SJSA1 (cell line): ENCODE measurements at regions not wholly inside any gene's neighbourhood (a gene's known extent, or its start where the extent isn't known, plus 50 kb on each side); places are given as distances from the start of the nearest gene placed in this dataset.

Experiments
- DNase-seq, 2 experiments: peaks; one replicate each; pipeline ENCODE4 v3.0.0-alpha.2; 2015 to 2020; ENCODE audit warnings: low spot score in 2 of 2, low read depth in 1 of 2
- H3K27ac ChIP-seq: fragments of 250-450 bp; sonication (Bioruptor Pico); 2 replicates; pipeline ENCODE4 v1.5.1; 2020; ENCODE audit warnings: mild to moderate bottlenecking, moderate library complexity
- H3K27me3 ChIP-seq: fragments of 250-450 bp; sonication (Bioruptor Pico); replicated peaks from 2 replicates; pipeline ENCODE4 v1.5.1; 2020; ENCODE audit warnings: mild to moderate bottlenecking, moderate library complexity
- H3K36me3 ChIP-seq: fragments of 250-450 bp; sonication (Bioruptor Pico); 2 replicates; pipeline ENCODE4 v1.5.1; 2020; ENCODE audit warnings: mild to moderate bottlenecking
- H3K4me1 ChIP-seq: fragments of 250-450 bp; sonication (Bioruptor Pico); replicated peaks from 2 replicates; pipeline ENCODE4 v1.6.1; 2021; ENCODE audit warnings: mild to moderate bottlenecking
- H3K4me3 ChIP-seq: fragments of 250-450 bp; sonication (Bioruptor Pico); 2 replicates; pipeline ENCODE4 v1.5.1; 2020; ENCODE audit warnings: mild to moderate bottlenecking
- H3K9me3 ChIP-seq: fragments of 250-450 bp; sonication (Bioruptor Pico); replicated peaks from 2 replicates; pipeline ENCODE4 v1.5.1; 2020; ENCODE audit warnings: mild to moderate bottlenecking

DNA sequence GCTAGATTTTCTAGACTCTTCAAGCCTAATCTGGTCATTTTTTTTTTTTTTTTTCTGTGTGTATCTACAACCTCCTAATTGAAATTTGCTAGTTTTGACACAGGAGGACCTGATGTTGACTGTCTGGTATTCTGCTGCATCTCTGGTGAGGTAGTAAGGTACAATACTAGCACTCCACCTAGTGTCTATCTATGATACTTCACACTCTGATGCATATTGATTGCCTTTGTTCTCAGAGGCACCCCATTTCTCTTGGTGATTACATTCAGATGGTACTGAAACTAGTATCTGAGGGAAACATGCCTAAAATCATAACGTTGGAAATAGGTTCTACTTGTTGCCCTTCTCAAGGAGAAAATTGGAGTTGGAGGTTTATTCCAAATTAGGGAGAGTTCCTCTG is 930.5 kb upstream of the NOVA1 start:
- H3K4me3 ChIP-seq = no peak overlapping the region
- no peaks in the 10 kb centered on the region for H3K36me3 ChIP-seq
- no peaks in the 10 kb centered on the region for H3K9me3 ChIP-seq
- H3K4me1 ChIP-seq = no peaks in the 10 kb centered on the region
- H3K27me3 ChIP-seq = no peaks in the 10 kb centered on the region
- no peak overlapping the region for H3K27ac ChIP-seq
- DNase-seq = no peak

DNA sequence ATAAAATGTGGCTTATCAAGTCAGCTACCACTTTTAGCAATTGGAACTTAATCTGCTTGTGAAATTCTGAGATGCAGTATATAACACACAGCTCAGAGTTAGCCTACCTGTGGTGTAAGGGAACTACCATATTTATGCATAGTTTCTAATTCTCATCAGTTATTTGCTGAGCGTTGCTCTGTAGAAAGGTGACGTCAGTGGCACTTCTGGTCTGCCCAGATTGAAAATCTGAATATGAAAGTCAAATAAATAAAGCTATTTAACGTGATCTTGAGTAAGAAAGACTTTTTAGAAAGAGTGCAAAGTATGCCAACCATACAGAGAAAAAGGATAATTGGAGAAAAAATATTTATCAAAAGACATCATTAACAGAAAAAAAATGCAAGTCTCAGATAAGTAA is 938.9 kb upstream of the NOVA1 start:
- Histone ChIP-seq H3K27me3 (no peaks in the 10 kb centered on the region), H3K27ac (no peak overlapping the region), H3K9me3 (no peaks in the 10 kb centered on the region), H3K4me3 (no peak overlapping the region), H3K36me3 (no peaks in the 10 kb centered on the region), H3K4me1 (no peaks in the 10 kb centered on the region)
- DNase-seq = no peak

DNA sequence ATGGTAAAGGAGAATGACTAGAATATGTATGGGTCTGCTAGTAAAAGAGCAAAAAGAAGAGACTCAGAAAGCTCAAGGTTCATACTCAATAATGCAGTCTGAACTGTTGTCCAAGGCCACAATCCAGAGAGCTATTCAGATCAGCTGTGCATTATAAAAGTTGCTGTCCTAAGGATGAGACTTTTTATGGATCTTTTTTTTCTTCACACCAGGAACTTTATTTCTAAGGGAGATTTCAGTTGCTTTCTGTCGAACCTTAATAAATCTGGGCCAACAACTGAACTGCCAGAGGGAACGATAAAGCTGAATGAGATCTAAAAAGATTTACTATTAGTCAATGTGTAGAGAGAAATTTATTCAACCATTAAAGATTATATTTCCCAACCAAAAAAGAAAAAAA is 948.3 kb upstream of the NOVA1 start:
- DNase-seq = no peak
- no peaks in the 10 kb centered on the region for H3K36me3 ChIP-seq

DNA sequence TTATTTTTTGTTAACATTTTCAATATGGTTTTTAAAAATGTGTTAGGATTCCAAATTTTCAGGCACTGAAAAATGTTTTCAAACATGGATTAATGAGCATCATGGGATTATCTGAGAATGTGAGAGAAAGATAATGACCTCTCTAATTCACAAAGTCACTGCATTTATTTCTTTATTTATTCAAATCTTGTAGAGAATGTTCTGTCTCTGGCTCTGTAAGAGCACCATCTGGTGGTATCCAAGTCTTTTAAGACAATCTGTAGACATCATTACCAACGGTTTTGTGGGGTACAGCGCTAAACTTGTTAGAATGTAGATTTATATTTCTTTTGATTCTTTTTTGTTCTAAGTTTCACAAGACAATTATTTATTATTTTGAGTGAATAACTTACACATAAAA is 956.0 kb upstream of the NOVA1 start:
- Histone ChIP-seq H3K4me3 (no peak overlapping the region), H3K4me1 (no peaks in the 10 kb centered on the region), H3K9me3 (no peaks in the 10 kb centered on the region), H3K36me3 (no peaks in the 10 kb centered on the region), H3K27me3 (no peaks in the 10 kb centered on the region), H3K27ac (no peak overlapping the region)
- DNase-seq = no peak

More for the DNA sequence above, 948.3 kb upstream of the NOVA1 start:
- no peaks in the 10 kb centered on the region for H3K4me1 ChIP-seq
- H3K4me3 ChIP-seq = no peak overlapping the region
- H3K9me3 ChIP-seq = no peaks in the 10 kb centered on the region
- H3K27me3 ChIP-seq = no peaks in the 10 kb centered on the region
- no peak overlapping the region for H3K27ac ChIP-seq

GRCh38 chr14:27557445-27557844 is 959.6 kb upstream of the NOVA1 start:
- DNase-seq = no peak
- Histone ChIP-seq H3K9me3 (no peaks in the 10 kb centered on the region), H3K27me3 (no peaks in the 10 kb centered on the region), H3K27ac (no peak overlapping the region), H3K36me3 (no peaks in the 10 kb centered on the region), H3K4me3 (no peak overlapping the region), H3K4me1 (no peaks in the 10 kb centered on the region)

DNA sequence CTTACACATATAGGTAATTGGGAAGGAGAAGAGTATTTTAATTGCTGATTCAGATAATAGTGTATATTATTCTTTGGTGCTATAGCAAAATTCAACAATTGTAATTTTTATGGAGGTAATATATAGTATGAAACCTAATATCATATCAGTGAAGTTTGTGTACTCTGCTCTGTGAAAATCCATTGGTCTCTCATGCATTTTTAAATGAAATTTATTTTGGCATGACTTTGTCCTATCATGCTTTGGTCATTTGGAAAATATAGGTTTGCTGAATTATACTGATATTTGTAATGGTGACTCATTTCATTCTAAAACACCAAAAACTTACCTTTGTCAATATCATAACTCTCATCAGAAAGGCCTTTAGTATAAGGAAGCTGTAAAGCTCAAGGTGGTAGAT is 962.0 kb upstream of the NOVA1 start:
- H3K27me3 ChIP-seq = no peaks in the 10 kb centered on the region
- H3K4me1 ChIP-seq = no peaks in the 10 kb centered on the region
- H3K27ac ChIP-seq = no peak overlapping the region
- DNase-seq = no peak
- H3K4me3 ChIP-seq = no peak overlapping the region
- no peaks in the 10 kb centered on the region for H3K9me3 ChIP-seq
- no peaks in the 10 kb centered on the region for H3K36me3 ChIP-seq

DNA sequence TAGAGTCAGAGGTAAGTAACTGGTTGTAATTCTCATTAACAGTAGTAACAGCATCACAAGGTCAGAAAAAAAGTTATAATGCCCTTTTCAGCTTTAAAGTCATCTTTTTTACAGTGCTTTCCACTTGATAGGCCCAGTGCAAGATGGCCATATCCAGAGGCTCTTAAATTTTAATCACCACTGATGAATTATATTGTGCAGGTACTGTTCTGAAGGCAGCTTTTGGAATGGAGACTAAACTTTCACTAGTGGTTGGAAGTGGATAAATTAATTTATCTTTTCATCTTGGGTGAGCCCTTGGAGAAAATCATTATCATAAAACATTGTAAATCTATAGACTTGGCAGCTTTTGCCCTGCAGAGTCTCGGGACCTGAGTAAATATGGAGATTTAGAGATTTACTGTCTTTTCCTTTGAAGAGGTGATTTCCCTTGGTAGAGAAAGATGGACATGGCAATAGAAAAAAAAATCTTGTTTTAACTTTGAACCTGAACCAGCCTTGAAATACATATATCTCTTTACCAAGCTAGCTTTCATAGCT is 969.1 kb upstream of the NOVA1 start:
- Histone ChIP-seq H3K27ac (no peak overlapping the region), H3K4me1 (no peaks in the 10 kb centered on the region), H3K4me3 (no peak overlapping the region), H3K36me3 (no peaks in the 10 kb centered on the region), H3K27me3 (no peaks in the 10 kb centered on the region), H3K9me3 (no peaks in the 10 kb centered on the region)
- no peak for DNase-seq

GRCh38 chr14:27573018-27573417 is 975.2 kb upstream of the NOVA1 start:
- Histone ChIP-seq H3K9me3 (no peaks in the 10 kb centered on the region), H3K4me3 (no peak overlapping the region), H3K27ac (no peak overlapping the region), H3K4me1 (no peaks in the 10 kb centered on the region), H3K27me3 (no peaks in the 10 kb centered on the region), H3K36me3 (no peaks in the 10 kb centered on the region)
- no peak for DNase-seq

DNA sequence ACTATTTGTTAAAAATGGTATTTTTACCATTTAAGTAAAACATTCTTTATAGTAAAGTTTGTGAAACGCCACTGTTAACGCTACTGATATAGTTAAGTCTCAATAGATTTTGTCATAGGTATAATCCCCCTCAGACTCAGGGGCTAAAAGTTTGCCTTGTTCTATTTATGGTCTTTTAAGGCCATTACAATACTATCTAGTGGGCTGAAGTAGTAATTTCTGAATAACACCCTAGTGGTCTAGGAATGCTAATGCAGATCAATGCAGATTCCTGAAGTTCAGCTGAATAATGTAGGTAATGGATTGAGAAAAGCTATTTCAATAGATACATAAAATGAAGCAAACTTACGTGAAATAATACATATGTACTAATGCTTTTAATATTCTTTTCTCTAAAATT is 989.3 kb upstream of the NOVA1 start:
- Histone ChIP-seq H3K9me3 (no peaks in the 10 kb centered on the region), H3K4me1 (no peaks in the 10 kb centered on the region), H3K27me3 (no peaks in the 10 kb centered on the region), H3K27ac (no peak overlapping the region), H3K4me3 (no peak overlapping the region), H3K36me3 (no peaks in the 10 kb centered on the region)
- DNase-seq = no peak

DNA sequence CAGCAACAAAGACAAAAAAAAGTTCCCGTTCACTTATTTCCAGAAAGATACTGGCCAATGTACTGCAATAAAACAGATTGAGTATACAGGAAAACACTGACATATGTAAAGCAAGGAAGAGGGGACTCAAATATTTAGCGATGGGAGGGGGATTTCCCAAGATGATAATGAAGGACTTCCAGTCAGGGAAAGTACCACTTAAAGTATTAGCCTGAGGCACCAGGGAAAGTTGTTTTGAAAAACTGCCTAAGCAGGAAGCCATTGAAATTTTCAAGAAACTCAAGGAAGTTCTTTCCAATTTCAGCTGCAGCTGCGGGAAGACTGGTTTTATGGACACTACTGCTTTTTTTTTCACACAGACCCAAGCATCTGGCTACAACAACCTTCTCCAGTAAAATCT is 1007.4 kb upstream of the NOVA1 start:
- no peak for DNase-seq
- no peak overlapping the region for H3K4me3 ChIP-seq
- no peak overlapping the region for H3K27ac ChIP-seq
- H3K27me3 ChIP-seq = no peaks in the 10 kb centered on the region
- H3K36me3 ChIP-seq = no peaks in the 10 kb centered on the region
- H3K4me1 ChIP-seq = no peaks in the 10 kb centered on the region
- H3K9me3 ChIP-seq = no peaks in the 10 kb centered on the region

DNA sequence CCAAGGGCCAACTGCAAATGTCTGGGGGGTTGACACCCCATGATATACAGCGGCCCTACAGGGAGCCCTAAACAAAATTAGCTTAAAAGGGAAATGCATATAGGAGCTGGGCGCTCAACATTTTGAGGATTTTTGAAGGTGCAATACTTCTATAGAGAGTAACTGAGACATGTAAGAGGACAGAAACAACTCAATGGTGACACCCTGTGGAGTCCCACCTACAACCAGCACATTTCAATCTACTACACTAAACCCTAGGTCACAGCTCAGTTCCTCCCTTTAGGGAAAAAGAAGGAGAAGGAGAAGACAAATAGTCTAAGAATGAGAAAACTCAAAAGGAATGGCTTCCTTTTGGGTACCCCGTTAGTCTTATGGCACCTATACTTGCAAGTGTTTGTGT is 1010.5 kb upstream of the NOVA1 start:
- H3K36me3 ChIP-seq = no peaks in the 10 kb centered on the region
- H3K4me3 ChIP-seq = no peak overlapping the region
- no peaks in the 10 kb centered on the region for H3K4me1 ChIP-seq
- no peak overlapping the region for H3K27ac ChIP-seq
- DNase-seq = no peak
- no peaks in the 10 kb centered on the region for H3K9me3 ChIP-seq
- no peaks in the 10 kb centered on the region for H3K27me3 ChIP-seq

GRCh38 chr14:27612121-27612520 is 1014.3 kb upstream of the NOVA1 start:
- Histone ChIP-seq H3K27me3 (no peaks in the 10 kb centered on the region), H3K4me1 (no peaks in the 10 kb centered on the region), H3K4me3 (no peak overlapping the region), H3K9me3 (no peaks in the 10 kb centered on the region), H3K36me3 (no peaks in the 10 kb centered on the region), H3K27ac (no peak overlapping the region)
- DNase-seq = no peak

DNA sequence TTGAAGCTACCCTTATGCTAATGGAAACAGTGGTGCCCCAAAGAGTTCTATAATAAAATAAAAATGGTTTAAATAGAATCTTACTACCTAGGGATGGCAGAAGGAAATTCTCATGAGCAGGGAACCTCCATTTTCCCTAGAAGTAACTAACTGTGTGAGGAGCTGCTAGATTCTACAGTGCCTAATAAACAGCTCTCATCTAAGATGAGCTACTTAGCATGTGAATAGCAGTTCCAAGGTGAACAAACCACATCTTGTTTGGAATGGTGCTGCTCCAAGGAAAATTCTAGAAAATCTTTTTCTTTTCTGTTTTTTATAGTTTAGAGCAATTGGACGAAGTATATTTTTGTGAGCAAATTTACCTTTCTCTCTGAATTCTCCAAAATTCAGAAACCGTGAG is 1015.3 kb upstream of the NOVA1 start:
- Histone ChIP-seq H3K36me3 (no peaks in the 10 kb centered on the region), H3K27ac (no peak overlapping the region), H3K9me3 (no peaks in the 10 kb centered on the region), H3K4me3 (no peak overlapping the region), H3K4me1 (no peaks in the 10 kb centered on the region), H3K27me3 (no peaks in the 10 kb centered on the region)
- DNase-seq = no peak

DNA sequence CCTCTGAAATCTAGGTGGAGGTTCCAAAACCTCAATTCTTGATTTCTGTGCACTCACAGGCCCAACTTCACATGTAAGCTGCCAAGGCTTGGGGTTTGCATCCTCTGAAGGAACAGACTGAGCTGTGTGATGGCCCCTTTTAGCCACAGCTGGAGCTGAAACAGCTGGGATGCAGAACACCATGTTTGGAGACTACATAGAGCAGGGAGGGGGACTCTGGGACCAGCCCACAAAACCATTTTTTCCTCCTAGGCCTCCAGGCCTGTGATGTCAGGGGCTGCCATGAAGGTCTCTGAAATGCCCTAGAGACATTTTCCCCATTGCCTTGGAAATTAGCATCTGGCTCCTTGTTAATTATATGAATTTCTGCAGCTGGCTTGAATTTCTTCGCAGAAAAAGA is 1025.9 kb upstream of the NOVA1 start:
- H3K4me3 ChIP-seq = no peak overlapping the region
- no peaks in the 10 kb centered on the region for H3K4me1 ChIP-seq
- no peak for DNase-seq
- no peaks in the 10 kb centered on the region for H3K27me3 ChIP-seq
- H3K36me3 ChIP-seq = no peaks in the 10 kb centered on the region
- no peaks in the 10 kb centered on the region for H3K9me3 ChIP-seq
- no peak overlapping the region for H3K27ac ChIP-seq
